B cell (primary cell): ENCODE measurements at regions not wholly inside any gene's neighbourhood (a gene's known extent, or its start where the extent isn't known, plus 50 kb on each side); places are given as distances from the start of the nearest gene placed in this dataset.

ENCODE experiments used
- ATAC-seq: fragments of 200-7000 bp; cut with Tn5 transposase; one replicate; pipeline ENCODE4 v1.10.0; 2021; ENCODE audit warnings: low read depth, mild to moderate bottlenecking, moderate number of reproducible peaks, moderate library complexity
- CTCF ChIA-PET: fragments of 350-600 bp; sonication (Branson Sonifier 250); formaldehyde crosslinking; loops from one replicate; lab custom pipeline; 2021; ENCODE audit warnings: antibody characterized with exemption, inconsistent platforms; lab: Charles Lee
- POLR2A ChIA-PET: fragments of 350-600 bp; sonication (Branson Sonifier 250); formaldehyde crosslinking; loops from one replicate; lab custom pipeline; 2021; ENCODE audit warnings: antibody characterized with exemption; lab: Charles Lee
- DNase-seq: peaks from one replicate; pipeline ENCODE4 v3.0.0; 2013
- H2AFZ ChIP-seq: 2 replicates; pipeline ENCODE4 v1.6.1; 2012; ENCODE audit warnings: mild to moderate bottlenecking, low read depth, low read length; ENCODE audit not compliant: insufficient read depth, poor library complexity, severe bottlenecking
- H3K27ac ChIP-seq, 2 donors: 1 replicate in 1 of 2; 2 replicates in 1 of 2; pipeline ENCODE4 v1.5.1; 2012 to 2013; ENCODE audit warnings: low read length in 2 of 2, mild to moderate bottlenecking in 2 of 2, moderate library complexity in 1 of 2
- H3K27me3 ChIP-seq, 4 experiments: fragments of 200-600 bp in 1 of 4; sonication (generic) in 1 of 4; replicated peaks in 1 of 4; 1 replicate in 2 of 4; 2 replicates in 2 of 4; pipeline versions ENCODE4 v1.6.1 to v1.7.0; 2013 to 2016; ENCODE audit warnings: low read length in 3 of 4, mild to moderate bottlenecking in 2 of 4, mixed read lengths in 1 of 4, moderate library complexity in 1 of 4; ENCODE audit not compliant: insufficient read depth in 4 of 4, control insufficient read depth in 3 of 4; ENCODE audit errors: control extremely low read depth in 1 of 4
- H3K36me3 ChIP-seq, 2 experiments: replicated peaks in 1 of 2; 1 replicate in 1 of 2; 2 replicates in 1 of 2; pipeline versions ENCODE4 v1.6.1 to v1.7.1; 2013; ENCODE audit warnings: low read length in 1 of 2; ENCODE audit not compliant: insufficient read depth in 2 of 2, control insufficient read depth in 1 of 2; ENCODE audit errors: control extremely low read depth in 1 of 2, extremely low read depth in 1 of 2
- H3K4me1 ChIP-seq, 2 donors: fragments of 200-600 bp in 1 of 2; sonication (generic) in 1 of 2; 1 replicate in 1 of 2; 2 replicates in 1 of 2; pipeline versions ENCODE4 v1.5.1 to v1.6.1; 2013 to 2017; ENCODE audit warnings: low read length in 2 of 2; ENCODE audit not compliant: control insufficient read depth in 2 of 2, insufficient read depth in 2 of 2
- H3K4me2 ChIP-seq: replicated peaks from 2 replicates; pipeline ENCODE3; 2012; ENCODE audit warnings: mild to moderate bottlenecking, low read depth, low read length; ENCODE audit not compliant: poor library complexity, severe bottlenecking
- H3K4me3 ChIP-seq, 5 experiments: fragments of 200-600 bp in 1 of 5; sonication (generic) in 1 of 5; 1 replicate in 3 of 5; 2 replicates in 2 of 5; pipeline versions ENCODE4 v1.5.1 to v1.7.0; 2011 to 2016; ENCODE audit warnings: low read length in 4 of 5, mild to moderate bottlenecking in 4 of 5, low read depth in 2 of 5, control low read depth in 1 of 5, moderate library complexity in 1 of 5; ENCODE audit not compliant: insufficient read depth in 1 of 5; ENCODE audit errors: control extremely low read depth in 1 of 5, extremely low read depth in 1 of 5
- H3K79me2 ChIP-seq: fragments of 200-600 bp; sonication (generic); one replicate; pipeline ENCODE4 v1.6.0; 2016; ENCODE audit warnings: low read length; ENCODE audit not compliant: control insufficient read depth, insufficient read depth
- H3K9ac ChIP-seq: fragments of 200-600 bp; sonication (generic); 2 replicates; pipeline ENCODE4 v1.6.1; 2017; ENCODE audit warnings: mild to moderate bottlenecking, low read length, moderate library complexity
- H3K9me3 ChIP-seq, 3 donors: one replicate each; pipeline versions ENCODE4 v1.6.1 to v1.7.1; 2013; ENCODE audit warnings: low read length in 2 of 3; ENCODE audit not compliant: control insufficient read depth in 2 of 3, insufficient read depth in 1 of 3; ENCODE audit errors: control extremely low read depth in 1 of 3
- H4K20me1 ChIP-seq: 2 replicates; pipeline ENCODE4 v1.6.0; 2012; ENCODE audit warnings: mild to moderate bottlenecking, low read length; ENCODE audit not compliant: insufficient read depth, control insufficient read depth, poor library complexity, severe bottlenecking
- H3K27ac Mint-ChIP-seq: one replicate; pipeline ENCODE4 v1.8.0; 2021; ENCODE audit warnings: mixed read lengths
- H3K27me3 Mint-ChIP-seq: one replicate; pipeline ENCODE4 v1.8.0; 2021; ENCODE audit warnings: mixed read lengths
- H3K4me1 Mint-ChIP-seq: one replicate; pipeline ENCODE4 v1.8.0; 2021; ENCODE audit warnings: mixed read lengths
- H3K4me3 Mint-ChIP-seq: one replicate; pipeline ENCODE4 v1.8.0; 2021; ENCODE audit warnings: mixed read lengths
- H3K9me3 Mint-ChIP-seq: one replicate; pipeline ENCODE4 v1.8.0; 2022; ENCODE audit warnings: mixed read lengths; ENCODE audit not compliant: insufficient read depth
- CTCF ChIP-seq: fragments of 200-600 bp; IDR thresholded peaks from one replicate; pipeline ENCODE4 v1.8.0; 2022; ENCODE audit warnings: antibody characterized with exemption, mild to moderate bottlenecking
- EZH2 ChIP-seq: IDR thresholded peaks from 2 replicates; pipeline ENCODE4 v1.6.1; 2012; ENCODE audit warnings: borderline replicate concordance, low read depth, mild to moderate bottlenecking, moderate library complexity, low read length; ENCODE audit not compliant: insufficient read depth, poor library complexity, severe bottlenecking
- WGBS: methylation state at CpG from one replicate; pipeline ENCODE4 v1.1.5; 2013; ENCODE audit warnings: missing lambda C conversion rate; ENCODE audit not compliant: insufficient coverage; 5-methylcytosine and 5-hydroxymethylcytosine counted together
- intact Hi-C: fragments of 100-400 bp; cut with micrococcal nuclease; formaldehyde crosslinking; loops from one replicate; pipeline ENCODE4 v1.10.0; 2022

GRCh38 chr14:26385310-26385709 lies 212.5 kb downstream of the NOVA1 start:
- TF ChIP-seq EZH2 (no peak), CTCF (no peak)
- no peak for ATAC-seq

GRCh38 chr14:26382901-26383685 lies 214.7 kb downstream of the NOVA1 start:
- Histone ChIP-seq H3K9ac (no peak overlapping the region), H3K27ac (no peak overlapping the region), H3K79me2 (no peaks in the 10 kb centered on the region), H4K20me1 (no peaks in the 10 kb centered on the region), H3K9me3 (no peaks in the 10 kb centered on the region), H3K4me1 (no peaks in the 10 kb centered on the region), H3K4me3 (no peak overlapping the region), H3K27me3 (no peaks in the 10 kb centered on the region), H3K36me3 (no peaks in the 10 kb centered on the region), H3K4me2 (no peak overlapping the region), H2AFZ (no peak overlapping the region)
- DNase-seq, result no peak
- ChIA-PET POLR2A (no interaction called here), CTCF (no interaction called here)
- no peak for ATAC-seq
- H3K4me1 Mint-ChIP-seq, result no peaks in the 10 kb centered on the region
- intact Hi-C loops, result no loop called here
- no peak overlapping the region for H3K27ac Mint-ChIP-seq
- H3K9me3 Mint-ChIP-seq, result peaks cover 2% of the 10 kb centered on the region
- no CpG with 5 or more reads among the region's 6 CpGs for WGBS
- H3K4me3 Mint-ChIP-seq, result no peak overlapping the region
- H3K27me3 Mint-ChIP-seq, result no peaks in the 10 kb centered on the region
- TF ChIP-seq EZH2 (no peak), CTCF (no peak)

More at GRCh38 chr14:26385310-26385709, 212.5 kb downstream of the NOVA1 start:
- WGBS, result no CpG with 5 or more reads among the region's 3 CpGs
- CTCF ChIA-PET, result no interaction called here
- POLR2A ChIA-PET, result no interaction called here
- Mint-ChIP-seq H3K4me3 (no peak overlapping the region), H3K27ac (no peak overlapping the region), H3K4me1 (no peaks in the 10 kb centered on the region), H3K9me3 (peaks cover 2% of the 10 kb centered on the region), H3K27me3 (no peaks in the 10 kb centered on the region)
- Histone ChIP-seq H3K9me3 (no peaks in the 10 kb centered on the region), H3K79me2 (no peaks in the 10 kb centered on the region), H3K9ac (no peak overlapping the region), H2AFZ (no peak overlapping the region), H3K27me3 (no peaks in the 10 kb centered on the region), H3K36me3 (no peaks in the 10 kb centered on the region), H3K4me3 (no peak overlapping the region), H3K4me1 (no peaks in the 10 kb centered on the region), H4K20me1 (no peaks in the 10 kb centered on the region), H3K27ac (no peak overlapping the region), H3K4me2 (no peak overlapping the region)
- no peak for DNase-seq
- intact Hi-C loops, result no loop called here
